ENCODE measurements at regions not wholly inside any gene's neighbourhood (a gene's known extent, or its start where the extent isn't known, plus 50 kb on each side); places are given as distances from the start of the nearest gene placed in this dataset.

DNA sequence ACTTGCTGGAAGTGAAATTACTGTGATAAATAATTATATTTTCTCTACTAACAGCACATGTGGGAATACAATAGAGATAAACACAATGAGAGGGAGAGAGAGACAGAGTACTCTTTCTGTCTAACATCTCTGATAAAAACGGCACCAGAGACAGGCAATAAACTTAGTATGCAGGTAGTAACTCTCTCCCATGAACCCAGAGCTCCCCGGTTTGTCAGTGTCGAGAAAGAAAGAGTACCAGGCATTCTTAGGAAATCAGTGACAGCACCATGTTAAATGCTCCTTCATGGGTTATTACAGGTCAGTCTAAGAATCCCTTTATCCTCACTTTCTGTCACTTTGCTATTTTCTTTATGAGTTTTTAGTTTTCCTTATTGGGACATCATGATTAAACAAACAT is 110.7 kb upstream of the EPHA3 start:
- TF ChIP-seq CREB1 (IDR thresholded peaks at IDR 0.05; ENCODE audit: low read depth) (no peak), NFIC (IDR thresholded peaks at IDR 0.05) (no peak), TCF12 (IDR thresholded peaks at IDR 0.05; ENCODE audit: low read depth) (no peak), CEBPB (IDR thresholded peaks at IDR 0.05) (no peak), YY1 (IDR thresholded peaks at IDR 0.05; ENCODE audit: low read depth) (no peak), ZBTB7A (IDR thresholded peaks at IDR 0.05; ENCODE audit: low read depth) (no peak), TEAD4 (IDR thresholded peaks at IDR 0.05) (no peak), EGR1 (IDR thresholded peaks at IDR 0.05) (no peak), FOXM1 (IDR thresholded peaks at IDR 0.05; ENCODE audit: borderline replicate concordance, low read depth) (no peak)
- TF ChIP-seq, protein P1, sequence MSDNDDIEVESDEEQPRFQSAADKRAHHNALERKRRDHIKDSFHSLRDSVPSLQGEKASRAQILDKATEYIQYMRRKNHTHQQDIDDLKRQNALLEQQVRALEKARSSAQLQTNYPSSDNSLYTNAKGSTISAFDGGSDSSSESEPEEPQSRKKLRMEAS (IDR thresholded peaks at IDR 0.05), result no peak
- TF ChIP-seq, protein P2, sequence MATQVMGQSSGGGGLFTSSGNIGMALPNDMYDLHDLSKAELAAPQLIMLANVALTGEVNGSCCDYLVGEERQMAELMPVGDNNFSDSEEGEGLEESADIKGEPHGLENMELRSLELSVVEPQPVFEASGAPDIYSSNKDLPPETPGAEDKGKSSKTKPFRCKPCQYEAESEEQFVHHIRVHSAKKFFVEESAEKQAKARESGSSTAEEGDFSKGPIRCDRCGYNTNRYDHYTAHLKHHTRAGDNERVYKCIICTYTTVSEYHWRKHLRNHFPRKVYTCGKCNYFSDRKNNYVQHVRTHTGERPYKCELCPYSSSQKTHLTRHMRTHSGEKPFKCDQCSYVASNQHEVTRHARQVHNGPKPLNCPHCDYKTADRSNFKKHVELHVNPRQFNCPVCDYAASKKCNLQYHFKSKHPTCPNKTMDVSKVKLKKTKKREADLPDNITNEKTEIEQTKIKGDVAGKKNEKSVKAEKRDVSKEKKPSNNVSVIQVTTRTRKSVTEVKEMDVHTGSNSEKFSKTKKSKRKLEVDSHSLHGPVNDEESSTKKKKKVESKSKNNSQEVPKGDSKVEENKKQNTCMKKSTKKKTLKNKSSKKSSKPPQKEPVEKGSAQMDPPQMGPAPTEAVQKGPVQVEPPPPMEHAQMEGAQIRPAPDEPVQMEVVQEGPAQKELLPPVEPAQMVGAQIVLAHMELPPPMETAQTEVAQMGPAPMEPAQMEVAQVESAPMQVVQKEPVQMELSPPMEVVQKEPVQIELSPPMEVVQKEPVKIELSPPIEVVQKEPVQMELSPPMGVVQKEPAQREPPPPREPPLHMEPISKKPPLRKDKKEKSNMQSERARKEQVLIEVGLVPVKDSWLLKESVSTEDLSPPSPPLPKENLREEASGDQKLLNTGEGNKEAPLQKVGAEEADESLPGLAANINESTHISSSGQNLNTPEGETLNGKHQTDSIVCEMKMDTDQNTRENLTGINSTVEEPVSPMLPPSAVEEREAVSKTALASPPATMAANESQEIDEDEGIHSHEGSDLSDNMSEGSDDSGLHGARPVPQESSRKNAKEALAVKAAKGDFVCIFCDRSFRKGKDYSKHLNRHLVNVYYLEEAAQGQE (IDR thresholded peaks at IDR 0.05; ENCODE audit: low read depth), result no peak
- TF ChIP-seq, protein P3, sequence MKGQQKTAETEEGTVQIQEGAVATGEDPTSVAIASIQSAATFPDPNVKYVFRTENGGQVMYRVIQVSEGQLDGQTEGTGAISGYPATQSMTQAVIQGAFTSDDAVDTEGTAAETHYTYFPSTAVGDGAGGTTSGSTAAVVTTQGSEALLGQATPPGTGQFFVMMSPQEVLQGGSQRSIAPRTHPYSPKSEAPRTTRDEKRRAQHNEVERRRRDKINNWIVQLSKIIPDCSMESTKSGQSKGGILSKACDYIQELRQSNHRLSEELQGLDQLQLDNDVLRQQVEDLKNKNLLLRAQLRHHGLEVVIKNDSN (IDR thresholded peaks at IDR 0.05), result no peak

DNA sequence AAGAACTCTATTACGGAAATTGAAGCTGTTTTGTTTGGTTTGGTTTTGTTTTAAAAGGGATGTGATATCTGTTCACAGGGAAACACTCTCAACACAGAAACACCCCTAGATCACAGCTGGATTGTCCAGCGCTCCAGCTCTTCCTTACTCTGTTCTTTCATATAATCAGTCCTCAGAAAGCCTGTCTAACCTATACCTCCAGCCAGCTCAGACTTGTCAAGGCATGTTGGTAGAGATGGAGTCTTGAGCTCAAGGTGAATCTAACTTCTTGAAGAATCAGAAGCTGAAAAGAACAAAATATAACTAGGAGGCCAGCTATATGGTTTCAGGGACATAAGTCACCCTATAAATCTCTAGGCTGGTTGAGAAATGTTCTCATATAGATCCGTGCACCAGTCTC is 110.2 kb upstream of the EPHA3 start:
- TF ChIP-seq, protein P2 (IDR thresholded peaks at IDR 0.05; ENCODE audit: low read depth), result no peak
- TF ChIP-seq TCF12 (IDR thresholded peaks at IDR 0.05; ENCODE audit: low read depth), result no peak
- TF ChIP-seq RAD21 (IDR thresholded peaks at IDR 0.05; ENCODE audit: low read depth), result no peak
- TF ChIP-seq CEBPB (IDR thresholded peaks at IDR 0.05), result no peak
- no peak for TF ChIP-seq FOXM1 (IDR thresholded peaks at IDR 0.05; ENCODE audit: borderline replicate concordance, low read depth)
- TF ChIP-seq, protein P1 (IDR thresholded peaks at IDR 0.05), result no peak
- no peak for TF ChIP-seq TAF1 (IDR thresholded peaks at IDR 0.05; ENCODE audit: low read depth)
- TF ChIP-seq TEAD4 (IDR thresholded peaks at IDR 0.05), result no peak
- no peak for TF ChIP-seq CREB1 (IDR thresholded peaks at IDR 0.05; ENCODE audit: low read depth)
- TF ChIP-seq ZBTB7A (IDR thresholded peaks at IDR 0.05; ENCODE audit: low read depth), result no peak
- TF ChIP-seq, protein P3 (IDR thresholded peaks at IDR 0.05), result no peak
- TF ChIP-seq YY1 (IDR thresholded peaks at IDR 0.05; ENCODE audit: low read depth), result no peak
- no peak for TF ChIP-seq NFIC (IDR thresholded peaks at IDR 0.05)
- TF ChIP-seq EGR1 (IDR thresholded peaks at IDR 0.05), result no peak

DNA sequence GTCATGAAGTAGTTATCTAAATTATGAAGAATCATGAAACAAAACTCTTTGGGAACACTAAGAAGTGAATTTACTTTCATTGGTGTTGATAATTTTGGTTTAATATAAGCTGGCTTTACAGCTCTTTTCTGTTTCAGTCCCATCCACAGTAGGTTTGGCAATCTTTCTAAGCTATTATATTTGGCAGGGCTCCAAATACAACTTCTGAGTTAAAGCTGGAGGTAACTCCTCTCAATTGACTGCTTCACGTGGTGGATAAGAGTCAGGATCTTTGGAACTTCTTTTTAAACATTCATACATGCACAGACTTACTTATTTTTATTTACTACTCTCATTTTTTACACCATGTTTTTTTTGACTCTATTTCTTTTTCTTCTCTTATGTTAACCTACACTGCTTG is 106.5 kb upstream of the EPHA3 start:
- no peak for TF ChIP-seq TEAD4 (IDR thresholded peaks at IDR 0.05)
- TF ChIP-seq, protein P2 (IDR thresholded peaks at IDR 0.05; ENCODE audit: low read depth), result no peak
- TF ChIP-seq EGR1 (IDR thresholded peaks at IDR 0.05), result no peak
- TF ChIP-seq NFIC (IDR thresholded peaks at IDR 0.05), result no peak
- no peak for TF ChIP-seq RAD21 (IDR thresholded peaks at IDR 0.05; ENCODE audit: low read depth)
- no peak for TF ChIP-seq ZBTB7A (IDR thresholded peaks at IDR 0.05; ENCODE audit: low read depth)
- TF ChIP-seq CEBPB (IDR thresholded peaks at IDR 0.05), result no peak
- TF ChIP-seq, protein P1 (IDR thresholded peaks at IDR 0.05), result no peak
- TF ChIP-seq, protein P3 (IDR thresholded peaks at IDR 0.05), result no peak
- TF ChIP-seq TAF1 (IDR thresholded peaks at IDR 0.05; ENCODE audit: low read depth), result no peak
- TF ChIP-seq FOXM1 (IDR thresholded peaks at IDR 0.05; ENCODE audit: borderline replicate concordance, low read depth), result no peak
- no peak for TF ChIP-seq YY1 (IDR thresholded peaks at IDR 0.05; ENCODE audit: low read depth)
- no peak for TF ChIP-seq EP300 (IDR thresholded peaks at IDR 0.05; ENCODE audit: borderline replicate concordance)
- TF ChIP-seq TCF12 (IDR thresholded peaks at IDR 0.05; ENCODE audit: low read depth), result no peak
- no peak for TF ChIP-seq CREB1 (IDR thresholded peaks at IDR 0.05; ENCODE audit: low read depth)

DNA sequence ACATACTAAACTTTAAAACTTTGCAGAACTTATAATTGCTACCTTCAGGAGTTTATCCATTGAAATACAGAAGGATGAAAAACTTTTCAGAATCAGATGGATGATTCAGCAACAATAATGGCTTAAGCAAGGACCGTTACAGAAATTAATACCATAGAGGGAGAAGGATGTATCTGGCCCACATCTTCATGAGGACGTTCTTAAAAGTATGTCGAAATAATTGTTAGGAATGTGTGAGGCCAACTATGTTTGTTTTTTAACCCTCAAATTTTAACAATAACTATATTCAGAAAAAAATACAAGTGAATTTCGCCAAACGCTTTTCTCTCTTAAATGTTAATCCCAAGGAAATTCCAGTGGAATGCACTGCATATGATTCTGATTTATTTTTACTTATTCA is 105.2 kb upstream of the EPHA3 start:
- TF ChIP-seq NFIC (IDR thresholded peaks at IDR 0.05) (no peak), EGR1 (IDR thresholded peaks at IDR 0.05) (no peak), FOXM1 (IDR thresholded peaks at IDR 0.05; ENCODE audit: borderline replicate concordance, low read depth) (no peak), TAF1 (IDR thresholded peaks at IDR 0.05; ENCODE audit: low read depth) (no peak), ZBTB7A (IDR thresholded peaks at IDR 0.05; ENCODE audit: low read depth) (no peak), TEAD4 (IDR thresholded peaks at IDR 0.05) (no peak), RAD21 (IDR thresholded peaks at IDR 0.05; ENCODE audit: low read depth) (no peak), TCF12 (IDR thresholded peaks at IDR 0.05; ENCODE audit: low read depth) (no peak), YY1 (IDR thresholded peaks at IDR 0.05; ENCODE audit: low read depth) (no peak), CREB1 (IDR thresholded peaks at IDR 0.05; ENCODE audit: low read depth) (no peak), EP300 (IDR thresholded peaks at IDR 0.05; ENCODE audit: borderline replicate concordance) (no peak), CEBPB (IDR thresholded peaks at IDR 0.05) (no peak)
- TF ChIP-seq, protein P3 (IDR thresholded peaks at IDR 0.05), result no peak
- TF ChIP-seq, protein P1 (IDR thresholded peaks at IDR 0.05), result no peak
- TF ChIP-seq, protein P2 (IDR thresholded peaks at IDR 0.05; ENCODE audit: low read depth), result no peak
